ENCODE measurements at regions not wholly inside any gene's neighbourhood (a gene's known extent, or its start where the extent isn't known, plus 50 kb on each side); places are given as distances from the start of the nearest gene placed in this dataset.

DNA sequence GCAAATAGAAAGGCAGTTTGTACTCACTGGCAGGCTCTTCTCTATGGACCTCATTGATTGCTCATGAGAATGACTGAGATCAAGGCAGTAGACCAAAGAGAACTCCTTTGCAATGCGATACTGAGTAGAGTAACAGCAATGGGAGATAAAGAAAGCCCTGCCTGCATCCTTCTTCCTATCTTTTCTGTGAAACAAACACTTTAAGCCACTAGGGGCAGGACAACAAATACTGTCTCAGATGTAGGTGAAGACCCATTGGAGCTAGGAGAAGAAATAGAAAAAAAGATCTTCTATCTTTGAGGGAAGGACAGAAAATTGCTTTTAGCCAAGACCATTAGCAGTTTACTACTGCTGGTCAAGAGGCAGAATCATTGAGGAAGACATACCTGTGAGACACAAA lies 117.6 kb upstream of the IGSF10 start:
- TF ChIP-seq, protein P1, sequence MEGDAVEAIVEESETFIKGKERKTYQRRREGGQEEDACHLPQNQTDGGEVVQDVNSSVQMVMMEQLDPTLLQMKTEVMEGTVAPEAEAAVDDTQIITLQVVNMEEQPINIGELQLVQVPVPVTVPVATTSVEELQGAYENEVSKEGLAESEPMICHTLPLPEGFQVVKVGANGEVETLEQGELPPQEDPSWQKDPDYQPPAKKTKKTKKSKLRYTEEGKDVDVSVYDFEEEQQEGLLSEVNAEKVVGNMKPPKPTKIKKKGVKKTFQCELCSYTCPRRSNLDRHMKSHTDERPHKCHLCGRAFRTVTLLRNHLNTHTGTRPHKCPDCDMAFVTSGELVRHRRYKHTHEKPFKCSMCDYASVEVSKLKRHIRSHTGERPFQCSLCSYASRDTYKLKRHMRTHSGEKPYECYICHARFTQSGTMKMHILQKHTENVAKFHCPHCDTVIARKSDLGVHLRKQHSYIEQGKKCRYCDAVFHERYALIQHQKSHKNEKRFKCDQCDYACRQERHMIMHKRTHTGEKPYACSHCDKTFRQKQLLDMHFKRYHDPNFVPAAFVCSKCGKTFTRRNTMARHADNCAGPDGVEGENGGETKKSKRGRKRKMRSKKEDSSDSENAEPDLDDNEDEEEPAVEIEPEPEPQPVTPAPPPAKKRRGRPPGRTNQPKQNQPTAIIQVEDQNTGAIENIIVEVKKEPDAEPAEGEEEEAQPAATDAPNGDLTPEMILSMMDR (IDR thresholded peaks at IDR 0.05): no peak
- no peak for TF ChIP-seq POLR2AphosphoS5 (IDR thresholded peaks at IDR 0.05)

Data from suprapubic skin (tissue), 3 donors.